ENCODE measurements at regions not wholly inside any gene's neighbourhood (a gene's known extent, or its start where the extent isn't known, plus 50 kb on each side); places are given as distances from the start of the nearest gene placed in this dataset.

GRCh38 chr18:56312551-56313335, 325.6 kb downstream of the TXNL1 start:
- no peak for DNase-seq (ENCODE audit: low read depth in 1 of 2, low spot score in 1 of 2)
- in situ Hi-C loops (cut with HindIII; ENCODE audit: low pct_unique_long_range_greater_than_20kb, low sequenced_read_pairs): no loop called here
- TF ChIP-seq JUND (IDR thresholded peaks at IDR 0.05; ENCODE audit: low read depth): no peak

DNA sequence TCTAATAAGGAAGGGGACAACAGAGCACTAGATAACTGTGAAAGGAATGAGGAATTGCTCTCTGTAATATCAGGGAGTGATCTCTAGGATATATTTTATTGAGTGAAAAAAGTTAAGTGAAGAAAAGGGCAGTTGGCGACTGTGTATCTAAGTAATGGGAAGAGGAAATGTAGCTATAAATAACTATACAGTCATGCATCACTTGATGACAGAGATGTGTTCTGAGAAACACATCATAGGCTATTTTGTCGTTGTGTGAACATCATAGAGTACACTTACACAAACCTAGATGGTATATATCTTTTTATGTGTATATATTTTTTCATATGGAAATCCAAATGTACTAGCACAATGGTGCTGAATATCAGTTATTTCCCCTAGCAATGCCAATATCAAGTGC, 329.3 kb downstream of the TXNL1 start:
- no peak for TF ChIP-seq JUND (IDR thresholded peaks at IDR 0.05; ENCODE audit: low read depth)
- DNase-seq (ENCODE audit: low read depth in 1 of 2, low spot score in 1 of 2): no peak

DNA sequence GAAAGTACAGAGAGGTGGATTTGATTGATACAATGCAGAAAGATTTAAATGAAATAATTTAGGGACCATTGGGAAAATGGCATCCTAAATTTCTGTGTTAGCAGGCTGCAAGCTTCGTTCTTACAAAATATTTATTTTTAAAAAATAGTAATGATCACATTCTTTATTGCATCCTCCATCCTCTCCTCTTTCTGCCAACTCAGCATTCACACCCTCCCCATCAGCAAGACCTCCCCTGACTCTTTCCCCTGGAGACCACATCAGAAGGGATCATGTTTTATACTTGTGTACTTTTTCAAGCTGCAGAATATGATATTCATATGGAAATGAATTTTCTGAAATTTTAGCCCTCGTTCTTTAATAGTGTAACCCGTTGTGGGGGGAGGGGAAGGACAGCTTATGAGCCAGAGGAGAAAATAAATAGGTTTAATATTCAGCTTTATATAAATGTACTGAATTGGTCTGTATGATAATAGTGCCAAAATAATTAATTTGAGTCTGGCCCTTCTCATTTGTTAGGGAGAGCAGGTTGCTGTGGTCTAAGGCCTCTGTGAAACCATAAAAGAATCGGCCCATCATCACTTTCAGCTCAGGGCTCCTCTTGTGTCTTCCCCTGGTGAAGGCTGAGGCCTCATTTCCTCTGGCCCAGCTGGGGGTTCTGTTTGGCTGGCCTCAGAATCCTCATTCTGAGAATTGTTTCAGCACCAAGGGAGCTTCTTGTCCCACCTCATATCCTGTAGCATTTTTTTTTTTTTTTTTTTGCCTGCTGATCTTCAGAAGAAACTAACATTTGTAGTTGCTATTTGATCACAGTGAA, 330.8 kb downstream of the TXNL1 start:
- in situ Hi-C loops (cut with HindIII; ENCODE audit: low pct_unique_long_range_greater_than_20kb, low sequenced_read_pairs): no loop called here
- no peak for TF ChIP-seq JUND (IDR thresholded peaks at IDR 0.05; ENCODE audit: low read depth)
- no peak for DNase-seq (ENCODE audit: low read depth in 1 of 2, low spot score in 1 of 2)

More for the DNA sequence above, 329.3 kb downstream of the TXNL1 start:
- in situ Hi-C loops (cut with HindIII; ENCODE audit: low pct_unique_long_range_greater_than_20kb, low sequenced_read_pairs): no loop called here

- in situ Hi-C loops (cut with HindIII; ENCODE audit: low pct_unique_long_range_greater_than_20kb, low sequenced_read_pairs): no loop called here
- DNase-seq (ENCODE audit: low read depth in 1 of 2, low spot score in 1 of 2): no peak
- no peak for TF ChIP-seq JUND (IDR thresholded peaks at IDR 0.05; ENCODE audit: low read depth)
Observed at GRCh38 chr18:56306797-56307196, 331.6 kb downstream of the TXNL1 start.

- in situ Hi-C loops (cut with HindIII; ENCODE audit: low pct_unique_long_range_greater_than_20kb, low sequenced_read_pairs): no loop called here
- no peak for DNase-seq (ENCODE audit: low read depth in 1 of 2, low spot score in 1 of 2)
- TF ChIP-seq JUND (IDR thresholded peaks at IDR 0.05; ENCODE audit: low read depth): no peak
Observed at GRCh38 chr18:56305583-56305982, 332.8 kb downstream of the TXNL1 start.

GRCh38 chr18:56302156-56302555, 336.2 kb downstream of the TXNL1 start:
- no peak for TF ChIP-seq JUND (IDR thresholded peaks at IDR 0.05; ENCODE audit: low read depth)
- in situ Hi-C loops (cut with HindIII; ENCODE audit: low pct_unique_long_range_greater_than_20kb, low sequenced_read_pairs): no loop called here
- DNase-seq (ENCODE audit: low read depth in 1 of 2, low spot score in 1 of 2): no peak

- no peak for DNase-seq (ENCODE audit: low read depth in 1 of 2, low spot score in 1 of 2)
Observed at GRCh38 chr18:56299740-56300139, 338.7 kb downstream of the TXNL1 start.

DNA sequence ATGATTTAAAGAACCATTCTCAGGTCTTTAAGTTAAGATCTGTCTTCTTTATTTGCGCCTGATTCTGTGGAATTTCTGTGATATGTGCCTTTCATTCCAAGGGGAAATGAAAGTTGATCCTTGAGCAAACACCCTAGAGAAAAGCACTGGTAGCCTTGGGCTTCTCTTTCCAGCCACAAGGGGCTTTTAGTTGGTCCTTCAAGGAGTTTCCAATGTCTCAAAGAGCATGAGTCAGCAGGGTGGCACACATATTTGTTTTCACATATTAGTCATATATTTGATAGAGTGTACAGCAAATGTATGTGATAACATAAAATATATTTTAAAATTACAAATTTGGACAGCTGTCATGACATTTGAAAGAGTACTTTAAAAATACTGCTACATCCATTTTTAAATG, 339.5 kb downstream of the TXNL1 start:
- DNase-seq (ENCODE audit: low read depth in 1 of 2, low spot score in 1 of 2): no peak
- no peak for TF ChIP-seq JUND (IDR thresholded peaks at IDR 0.05; ENCODE audit: low read depth)
- in situ Hi-C loops (cut with HindIII; ENCODE audit: low pct_unique_long_range_greater_than_20kb, low sequenced_read_pairs): no loop called here

More at GRCh38 chr18:56299740-56300139, 338.7 kb downstream of the TXNL1 start:
- in situ Hi-C loops (cut with HindIII; ENCODE audit: low pct_unique_long_range_greater_than_20kb, low sequenced_read_pairs): no loop called here
- TF ChIP-seq JUND (IDR thresholded peaks at IDR 0.05; ENCODE audit: low read depth): no peak

- DNase-seq (ENCODE audit: low read depth in 1 of 2, low spot score in 1 of 2): no peak
- in situ Hi-C loops (cut with HindIII; ENCODE audit: low pct_unique_long_range_greater_than_20kb, low sequenced_read_pairs): no loop called here
- no peak for TF ChIP-seq JUND (IDR thresholded peaks at IDR 0.05; ENCODE audit: low read depth)
Observed at GRCh38 chr18:56296381-56296780, 342.0 kb downstream of the TXNL1 start.

- TF ChIP-seq JUND (IDR thresholded peaks at IDR 0.05; ENCODE audit: low read depth): no peak
- in situ Hi-C loops (cut with HindIII; ENCODE audit: low pct_unique_long_range_greater_than_20kb, low sequenced_read_pairs): no loop called here
- DNase-seq (ENCODE audit: low read depth in 1 of 2, low spot score in 1 of 2): no peak
Observed at GRCh38 chr18:56294484-56295183, 343.8 kb downstream of the TXNL1 start.

GRCh38 chr18:56291294-56291693, 347.1 kb downstream of the TXNL1 start:
- no peak for DNase-seq (ENCODE audit: low read depth in 1 of 2, low spot score in 1 of 2)
- in situ Hi-C loops (cut with HindIII; ENCODE audit: low pct_unique_long_range_greater_than_20kb, low sequenced_read_pairs): no loop called here
- no peak for TF ChIP-seq JUND (IDR thresholded peaks at IDR 0.05; ENCODE audit: low read depth)

GRCh38 chr18:56289381-56289780, 349.0 kb downstream of the TXNL1 start:
- no peak for TF ChIP-seq JUND (IDR thresholded peaks at IDR 0.05; ENCODE audit: low read depth)
- in situ Hi-C loops (cut with HindIII; ENCODE audit: low pct_unique_long_range_greater_than_20kb, low sequenced_read_pairs): no loop called here
- DNase-seq (ENCODE audit: low read depth in 1 of 2, low spot score in 1 of 2): no peak
